VCaP (cell line): ENCODE measurements at regions not wholly inside any gene's neighbourhood (a gene's known extent, or its start where the extent isn't known, plus 50 kb on each side); places are given as distances from the start of the nearest gene placed in this dataset.

ENCODE experiments used
- H3K27ac ChIP-seq: fragments of 450-650 bp; 2 replicates; pipeline ENCODE4 v1.5.1; 2017
- TF ChIP-seq, protein P1 (sequence below): fragments of 450-650 bp; conservative IDR thresholded peaks from 2 replicates; pipeline ENCODE4 v1.5.1; 2017; ENCODE audit warnings: mild to moderate bottlenecking, moderate library complexity

DNA sequence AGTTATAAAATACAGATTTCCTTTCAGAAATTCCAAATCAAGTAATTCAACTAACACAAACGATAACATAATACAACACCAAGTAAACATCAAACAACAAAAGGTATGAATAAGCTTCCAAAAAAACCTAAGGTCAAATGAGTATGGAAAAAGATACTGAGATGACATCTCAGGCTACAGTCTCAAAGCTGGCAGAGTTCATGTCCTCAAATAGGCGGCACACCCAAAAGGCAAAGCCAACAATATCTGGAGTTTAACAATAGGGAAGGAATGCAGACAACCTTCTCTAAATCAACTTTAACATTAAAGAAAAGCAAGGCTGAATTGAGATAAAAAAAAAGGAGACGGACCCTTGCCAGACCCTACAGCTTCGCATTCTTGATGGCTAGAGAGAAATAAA lies 346.6 kb downstream of the RSL24D1 start:
- H3K27ac ChIP-seq = no peak overlapping the region
- TF ChIP-seq, protein P1, sequence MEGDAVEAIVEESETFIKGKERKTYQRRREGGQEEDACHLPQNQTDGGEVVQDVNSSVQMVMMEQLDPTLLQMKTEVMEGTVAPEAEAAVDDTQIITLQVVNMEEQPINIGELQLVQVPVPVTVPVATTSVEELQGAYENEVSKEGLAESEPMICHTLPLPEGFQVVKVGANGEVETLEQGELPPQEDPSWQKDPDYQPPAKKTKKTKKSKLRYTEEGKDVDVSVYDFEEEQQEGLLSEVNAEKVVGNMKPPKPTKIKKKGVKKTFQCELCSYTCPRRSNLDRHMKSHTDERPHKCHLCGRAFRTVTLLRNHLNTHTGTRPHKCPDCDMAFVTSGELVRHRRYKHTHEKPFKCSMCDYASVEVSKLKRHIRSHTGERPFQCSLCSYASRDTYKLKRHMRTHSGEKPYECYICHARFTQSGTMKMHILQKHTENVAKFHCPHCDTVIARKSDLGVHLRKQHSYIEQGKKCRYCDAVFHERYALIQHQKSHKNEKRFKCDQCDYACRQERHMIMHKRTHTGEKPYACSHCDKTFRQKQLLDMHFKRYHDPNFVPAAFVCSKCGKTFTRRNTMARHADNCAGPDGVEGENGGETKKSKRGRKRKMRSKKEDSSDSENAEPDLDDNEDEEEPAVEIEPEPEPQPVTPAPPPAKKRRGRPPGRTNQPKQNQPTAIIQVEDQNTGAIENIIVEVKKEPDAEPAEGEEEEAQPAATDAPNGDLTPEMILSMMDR = no peak

DNA sequence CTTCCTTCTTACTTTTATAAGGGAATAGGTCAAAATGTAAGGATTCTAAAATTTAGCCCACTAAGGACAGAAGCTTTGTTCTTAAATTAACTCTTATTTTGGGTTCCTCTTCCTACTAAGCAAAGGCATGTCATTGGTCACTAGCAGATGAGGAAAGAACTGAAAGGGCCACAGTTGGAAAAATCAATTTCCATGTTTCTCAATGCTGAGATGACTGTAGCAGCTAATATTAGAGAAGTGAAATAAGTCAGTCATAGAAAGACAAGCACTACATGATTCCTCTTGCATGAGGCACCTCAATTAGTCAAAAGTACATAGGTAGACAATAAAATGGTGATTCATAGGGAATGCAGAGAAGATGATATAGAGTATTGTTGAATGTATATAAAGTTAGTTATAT lies 353.7 kb downstream of the RSL24D1 start:
- TF ChIP-seq, protein P1 = no peak
- H3K27ac ChIP-seq = no peak overlapping the region

DNA sequence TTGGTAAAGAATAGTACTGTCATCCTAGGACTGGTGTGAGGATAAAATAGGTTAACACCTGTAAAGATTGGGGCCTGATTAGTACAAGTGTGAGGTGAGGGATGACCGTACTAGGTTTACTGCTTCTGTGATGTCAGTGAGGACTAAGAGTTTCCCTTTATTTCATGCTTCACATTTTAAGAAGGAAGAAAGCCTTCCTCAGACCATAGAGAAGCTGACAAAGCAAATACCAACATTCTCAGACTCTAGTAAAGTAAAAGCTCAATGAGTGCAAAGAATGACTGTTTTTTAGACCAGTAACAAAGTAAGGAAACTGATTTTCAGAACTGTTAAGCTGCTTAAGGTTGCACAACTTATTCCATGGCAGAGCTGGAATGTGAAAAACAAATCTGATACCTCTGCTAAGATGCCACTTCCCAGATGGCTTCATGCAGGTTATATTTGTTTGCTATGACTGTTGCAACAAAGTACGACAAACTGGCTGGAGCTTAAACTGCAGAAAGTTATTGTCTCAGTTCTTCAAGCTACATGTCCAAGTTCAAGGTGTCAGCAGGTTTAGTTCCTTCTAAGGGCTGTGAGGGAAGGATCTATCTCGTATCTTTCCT lies 354.9 kb downstream of the RSL24D1 start:
- no peak overlapping the region for H3K27ac ChIP-seq
- TF ChIP-seq, protein P1 = no peak

DNA sequence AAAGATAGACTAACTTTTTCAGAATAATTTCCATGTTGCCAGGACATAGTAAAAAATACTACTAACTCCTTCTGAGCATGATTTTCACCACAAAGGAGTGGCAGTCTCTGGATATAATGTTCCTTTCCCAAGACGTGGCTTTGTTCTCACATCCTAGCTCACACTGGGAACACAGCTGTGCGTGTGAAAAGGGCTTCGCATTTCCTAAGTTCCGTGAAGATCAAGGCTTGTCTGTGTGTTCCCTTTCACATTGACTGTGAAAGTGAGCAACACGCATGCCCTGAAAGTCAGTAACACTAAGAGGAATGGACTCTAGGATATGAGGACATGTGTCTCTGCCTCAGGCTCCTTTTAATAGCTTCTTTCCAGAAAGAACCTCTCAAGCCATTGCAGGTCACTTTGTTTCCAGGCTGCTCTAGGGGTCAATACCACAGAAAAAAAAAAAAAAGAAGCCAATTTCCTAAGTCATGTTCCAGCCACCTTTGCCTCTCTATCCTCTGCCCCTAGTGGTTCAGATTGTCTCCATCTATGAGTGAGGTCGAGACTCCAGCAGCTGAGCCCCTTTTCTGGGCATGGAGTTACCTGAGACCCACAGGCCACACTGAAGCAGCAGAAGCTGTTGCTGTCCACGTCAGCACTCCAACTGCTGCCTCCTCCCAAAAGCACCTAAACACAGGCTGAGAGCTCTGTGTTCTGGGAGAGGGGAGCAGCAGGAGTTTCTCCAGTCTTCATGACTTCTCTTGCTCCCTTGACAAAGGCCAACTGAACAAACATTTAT lies 355.9 kb downstream of the RSL24D1 start:
- no peak overlapping the region for H3K27ac ChIP-seq
- TF ChIP-seq, protein P1 = no peak

DNA sequence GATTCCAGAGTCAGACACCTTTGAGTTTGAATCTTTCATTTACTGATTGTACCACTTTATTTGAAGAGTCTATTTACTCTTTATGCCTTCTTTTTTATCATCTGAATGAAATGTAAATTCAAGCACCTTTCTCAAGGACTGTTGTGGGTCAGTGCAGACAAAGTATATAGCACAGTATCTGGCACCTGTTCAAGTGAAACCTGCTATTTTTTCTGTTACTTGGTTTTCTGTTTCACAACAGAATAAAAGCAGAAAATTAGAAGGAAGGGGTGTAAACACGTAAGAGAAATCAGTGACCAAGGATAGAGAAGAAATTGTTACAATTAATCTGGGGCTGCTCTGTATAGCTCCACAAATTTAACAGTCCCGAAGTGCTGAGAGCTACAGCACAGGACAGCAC lies 357.4 kb downstream of the RSL24D1 start:
- H3K27ac ChIP-seq = no peak overlapping the region
- TF ChIP-seq, protein P1 = no peak

DNA sequence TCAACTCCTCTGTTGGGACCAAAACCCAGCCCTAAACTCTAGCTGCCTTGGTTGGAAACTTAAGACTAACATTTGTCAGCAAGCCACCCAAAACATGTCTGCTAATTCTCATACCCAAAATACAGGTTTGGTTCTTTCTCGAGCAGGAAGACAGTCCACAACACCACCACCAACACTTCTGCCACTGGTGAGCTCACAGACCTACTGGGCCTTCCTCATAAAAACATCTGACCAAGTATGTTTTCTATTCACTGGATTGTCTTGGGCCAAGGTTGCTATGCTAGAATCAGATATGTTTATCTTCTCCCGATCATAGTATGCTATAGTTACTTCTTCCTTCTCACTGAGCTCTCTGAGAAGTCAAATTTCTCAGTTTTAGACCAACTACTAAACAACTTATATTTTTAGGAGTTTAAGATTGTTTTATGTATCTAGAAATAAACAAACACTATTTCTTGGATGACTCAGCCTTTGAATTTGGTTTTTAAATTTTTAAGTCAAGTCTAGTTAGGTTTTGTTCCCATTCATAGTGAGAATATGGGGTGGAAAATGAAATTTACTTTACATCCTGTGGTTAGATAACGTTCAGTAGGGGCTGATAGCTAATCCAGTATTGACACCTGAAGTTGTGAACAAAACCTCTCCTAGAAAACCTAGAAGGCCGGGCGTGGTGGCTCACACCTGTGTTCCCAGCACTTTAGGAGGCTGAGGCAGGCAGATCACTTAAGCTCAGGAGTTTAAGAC lies 360.5 kb downstream of the RSL24D1 start:
- TF ChIP-seq, protein P1 = no peak
- H3K27ac ChIP-seq = no peak overlapping the region

DNA sequence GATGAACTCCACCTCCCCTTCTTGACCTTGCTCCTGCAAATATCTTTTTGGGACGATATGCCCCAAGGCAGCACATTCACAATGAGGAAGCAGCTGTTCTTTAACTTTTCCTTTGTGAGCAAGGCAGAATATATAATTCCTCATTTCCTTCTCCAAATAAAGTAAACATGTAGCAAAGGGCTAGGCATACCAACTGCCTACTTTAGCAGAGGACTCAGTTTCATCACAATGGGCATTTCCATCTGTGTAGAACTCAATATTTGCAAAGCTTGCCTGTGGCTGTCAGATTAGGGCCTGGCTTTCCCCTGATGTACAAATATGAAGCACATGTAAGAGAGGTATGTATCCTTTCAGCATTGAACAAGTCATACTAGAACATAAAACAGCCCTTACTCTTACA lies 366.9 kb downstream of the RSL24D1 start:
- no peak overlapping the region for H3K27ac ChIP-seq
- TF ChIP-seq, protein P1 = no peak
